Upper lobe of right lung (tissue), 1 donor: ENCODE measurements at regions not wholly inside any gene's neighbourhood (a gene's known extent, or its start where the extent isn't known, plus 50 kb on each side); places are given as distances from the start of the nearest gene placed in this dataset.

ENCODE experiments used
- ATAC-seq: fragments of 200-7000 bp; cut with Tn5 transposase; one replicate; pipeline ENCODE4 v1.9.1; 2020; ENCODE audit warnings: mild to moderate bottlenecking, moderate library complexity
- DNase-seq: peaks from one replicate; pipeline ENCODE4 v3.0.0-alpha.2; 2020
- H3K27ac ChIP-seq: fragments of 200-600 bp; one replicate; pipeline ENCODE4 v1.8.0; 2022
- H3K27me3 ChIP-seq: fragments of 200-600 bp; one replicate; pipeline ENCODE4 v1.8.0; 2022; ENCODE audit warnings: mild to moderate bottlenecking
- H3K36me3 ChIP-seq: fragments of 200-600 bp; one replicate; pipeline ENCODE4 v1.8.0; 2022
- H3K4me1 ChIP-seq: fragments of 200-600 bp; one replicate; pipeline ENCODE4 v1.8.0; 2022
- H3K4me3 ChIP-seq: fragments of 200-600 bp; one replicate; pipeline ENCODE4 v1.8.0; 2022; ENCODE audit warnings: mild to moderate bottlenecking
- H3K9me3 ChIP-seq: fragments of 200-600 bp; one replicate; pipeline ENCODE4 v1.8.0; 2022
- intact Hi-C: fragments of 100-400 bp; cut with DNase I; formaldehyde crosslinking; loops from one replicate; pipeline ENCODE4 v1.11.0; 2022
- TF ChIP-seq, protein P1 (sequence below): fragments of 200-600 bp; IDR thresholded peaks from one replicate; pipeline ENCODE4 v1.8.0; 2022; ENCODE audit warnings: antibody characterized with exemption
- donor health status: DM: no; HTN: yes; CAD: no; lungs with severe emphysema.

DNA sequence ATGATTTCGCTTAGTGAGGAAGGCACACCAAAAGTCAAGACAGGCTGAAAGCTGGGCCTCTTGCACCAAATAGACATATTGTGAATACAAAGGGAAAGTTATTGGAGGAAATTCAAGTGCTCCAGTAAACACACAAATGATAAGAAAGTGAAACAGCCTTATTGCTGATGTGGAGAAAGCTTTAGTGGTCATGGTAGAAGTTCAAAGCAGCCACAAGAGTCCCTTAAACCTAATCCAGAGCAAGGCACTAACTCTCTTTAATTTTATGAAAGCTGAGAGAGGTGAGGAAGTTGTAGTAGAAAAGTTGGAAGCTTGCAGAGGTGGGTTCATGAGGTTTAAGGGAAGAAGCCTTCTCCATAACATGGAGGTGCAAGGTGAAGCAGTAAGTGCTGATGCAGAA lies 988.3 kb downstream of the VRK1 start:
- Histone ChIP-seq H3K4me1 (no peaks in the 10 kb centered on the region), H3K36me3 (no peaks in the 10 kb centered on the region), H3K27me3 (no peaks in the 10 kb centered on the region), H3K4me3 (no peak overlapping the region), H3K27ac (no peak overlapping the region), H3K9me3 (no peaks in the 10 kb centered on the region)
- no peak for DNase-seq
- TF ChIP-seq, protein P1, sequence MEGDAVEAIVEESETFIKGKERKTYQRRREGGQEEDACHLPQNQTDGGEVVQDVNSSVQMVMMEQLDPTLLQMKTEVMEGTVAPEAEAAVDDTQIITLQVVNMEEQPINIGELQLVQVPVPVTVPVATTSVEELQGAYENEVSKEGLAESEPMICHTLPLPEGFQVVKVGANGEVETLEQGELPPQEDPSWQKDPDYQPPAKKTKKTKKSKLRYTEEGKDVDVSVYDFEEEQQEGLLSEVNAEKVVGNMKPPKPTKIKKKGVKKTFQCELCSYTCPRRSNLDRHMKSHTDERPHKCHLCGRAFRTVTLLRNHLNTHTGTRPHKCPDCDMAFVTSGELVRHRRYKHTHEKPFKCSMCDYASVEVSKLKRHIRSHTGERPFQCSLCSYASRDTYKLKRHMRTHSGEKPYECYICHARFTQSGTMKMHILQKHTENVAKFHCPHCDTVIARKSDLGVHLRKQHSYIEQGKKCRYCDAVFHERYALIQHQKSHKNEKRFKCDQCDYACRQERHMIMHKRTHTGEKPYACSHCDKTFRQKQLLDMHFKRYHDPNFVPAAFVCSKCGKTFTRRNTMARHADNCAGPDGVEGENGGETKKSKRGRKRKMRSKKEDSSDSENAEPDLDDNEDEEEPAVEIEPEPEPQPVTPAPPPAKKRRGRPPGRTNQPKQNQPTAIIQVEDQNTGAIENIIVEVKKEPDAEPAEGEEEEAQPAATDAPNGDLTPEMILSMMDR = no peak
- no peak for ATAC-seq
- intact Hi-C loops = no loop called here

DNA sequence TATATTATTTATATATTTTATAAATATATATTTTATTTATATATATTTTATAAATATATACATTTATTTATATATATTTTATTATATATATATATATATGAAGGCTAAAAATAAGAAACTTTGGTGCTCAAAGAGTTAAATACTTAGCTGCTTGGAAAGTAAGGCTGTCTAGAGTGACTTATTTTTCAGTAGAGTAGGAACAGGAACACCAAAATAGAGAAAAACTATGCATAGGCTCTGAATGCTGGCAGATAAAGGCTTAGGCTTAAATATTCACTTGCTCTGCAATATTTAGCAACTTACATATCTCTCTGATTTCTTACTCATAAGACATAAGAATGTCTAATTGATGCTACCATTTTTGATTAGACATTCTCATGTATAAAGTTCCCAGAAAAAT lies 991.2 kb downstream of the VRK1 start:
- H3K9me3 ChIP-seq = no peaks in the 10 kb centered on the region
- H3K27ac ChIP-seq = no peak overlapping the region
- H3K4me1 ChIP-seq = no peaks in the 10 kb centered on the region
- TF ChIP-seq, protein P1 = no peak
- H3K36me3 ChIP-seq = no peaks in the 10 kb centered on the region
- no peak for ATAC-seq
- intact Hi-C loops = no loop called here
- H3K4me3 ChIP-seq = no peak overlapping the region
- no peaks in the 10 kb centered on the region for H3K27me3 ChIP-seq
- DNase-seq = no peak

DNA sequence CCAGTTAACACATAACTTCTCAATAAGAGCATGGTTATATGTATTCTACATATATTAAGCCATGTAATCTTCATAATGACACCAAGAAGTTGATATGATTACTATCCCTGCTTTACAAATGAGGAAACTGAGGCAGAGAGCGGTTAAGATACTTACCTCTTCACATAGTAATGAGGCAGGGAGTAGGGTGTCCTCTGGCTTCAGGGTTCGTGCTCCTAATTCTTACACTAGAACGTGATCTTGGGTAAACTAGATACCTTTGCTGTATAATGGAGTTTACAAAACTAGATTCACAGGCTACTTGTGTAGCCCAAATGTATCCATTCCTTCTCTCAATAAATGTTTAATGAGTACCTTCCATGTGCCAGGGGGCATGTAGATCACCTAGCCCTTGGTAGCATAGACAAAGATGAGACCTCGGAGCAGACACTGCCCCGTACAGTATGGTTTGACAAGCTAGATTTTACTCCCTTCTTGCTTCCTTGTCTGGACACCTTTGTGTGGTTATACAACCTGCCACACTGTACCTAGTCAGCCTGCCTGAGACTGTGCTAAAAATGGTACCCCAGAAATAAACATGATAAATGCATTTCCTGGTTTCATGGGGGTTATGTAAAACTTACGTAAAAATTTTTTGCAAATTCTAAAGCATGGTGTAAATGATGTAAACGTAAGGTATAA lies 991.8 kb downstream of the VRK1 start:
- H3K27ac ChIP-seq = no peak overlapping the region
- no peaks in the 10 kb centered on the region for H3K27me3 ChIP-seq
- H3K36me3 ChIP-seq = no peaks in the 10 kb centered on the region
- DNase-seq (no peak), ATAC-seq (no peak)
- no peaks in the 10 kb centered on the region for H3K4me1 ChIP-seq
- H3K9me3 ChIP-seq = no peaks in the 10 kb centered on the region
- intact Hi-C loops = no loop called here
- H3K4me3 ChIP-seq = no peak overlapping the region
- TF ChIP-seq, protein P1 = no peak

DNA sequence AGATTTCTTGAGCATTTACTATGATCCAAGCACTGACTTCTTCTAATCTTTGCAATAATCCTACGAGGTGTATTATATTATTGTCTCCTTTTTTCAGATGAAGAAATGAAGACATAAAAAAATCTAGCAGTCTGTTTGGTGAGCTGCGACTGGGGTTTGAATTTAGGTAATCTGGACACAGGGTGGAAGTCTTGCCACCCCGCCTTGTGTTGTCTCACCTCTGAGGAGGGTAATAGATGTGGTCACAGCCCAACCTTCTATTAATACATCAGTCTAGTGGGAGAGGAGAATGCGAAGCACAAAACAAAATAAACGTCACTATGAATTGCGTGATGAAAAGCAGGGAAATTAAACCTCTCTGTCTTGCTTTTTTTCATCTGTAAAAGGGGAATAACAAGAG lies 993.9 kb downstream of the VRK1 start:
- intact Hi-C loops = no loop called here
- no peaks in the 10 kb centered on the region for H3K4me1 ChIP-seq
- no peaks in the 10 kb centered on the region for H3K36me3 ChIP-seq
- TF ChIP-seq, protein P1 = no peak
- H3K9me3 ChIP-seq = no peaks in the 10 kb centered on the region
- H3K27me3 ChIP-seq = no peaks in the 10 kb centered on the region
- H3K27ac ChIP-seq = no peak overlapping the region
- no peak for ATAC-seq
- DNase-seq = no peak
- H3K4me3 ChIP-seq = no peak overlapping the region

DNA sequence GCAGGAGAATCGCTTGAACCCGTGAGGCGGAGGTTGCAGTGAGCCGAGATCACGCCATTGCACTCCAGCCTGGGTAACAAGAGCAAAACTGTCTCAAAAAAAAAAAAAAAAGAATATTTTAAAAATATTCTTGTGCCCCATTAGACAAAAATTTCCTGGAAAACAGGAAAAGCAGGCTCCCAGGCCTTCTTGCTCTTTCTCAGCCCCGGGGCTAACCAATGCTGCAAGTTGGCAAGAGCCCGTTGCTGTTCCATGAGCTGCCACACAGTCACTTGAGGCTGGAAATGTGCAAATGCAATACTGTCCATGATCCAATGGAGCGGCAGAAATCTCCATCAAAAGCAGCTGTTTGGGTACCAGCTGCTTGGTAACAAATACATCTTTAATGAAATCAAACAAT lies 994.7 kb downstream of the VRK1 start:
- TF ChIP-seq, protein P1 = no peak
- ATAC-seq = no peak
- H3K27me3 ChIP-seq = no peaks in the 10 kb centered on the region
- no peak overlapping the region for H3K4me3 ChIP-seq
- no peak overlapping the region for H3K27ac ChIP-seq
- DNase-seq = no peak
- intact Hi-C loops = no loop called here
- H3K36me3 ChIP-seq = no peaks in the 10 kb centered on the region
- no peaks in the 10 kb centered on the region for H3K4me1 ChIP-seq
- no peaks in the 10 kb centered on the region for H3K9me3 ChIP-seq

DNA sequence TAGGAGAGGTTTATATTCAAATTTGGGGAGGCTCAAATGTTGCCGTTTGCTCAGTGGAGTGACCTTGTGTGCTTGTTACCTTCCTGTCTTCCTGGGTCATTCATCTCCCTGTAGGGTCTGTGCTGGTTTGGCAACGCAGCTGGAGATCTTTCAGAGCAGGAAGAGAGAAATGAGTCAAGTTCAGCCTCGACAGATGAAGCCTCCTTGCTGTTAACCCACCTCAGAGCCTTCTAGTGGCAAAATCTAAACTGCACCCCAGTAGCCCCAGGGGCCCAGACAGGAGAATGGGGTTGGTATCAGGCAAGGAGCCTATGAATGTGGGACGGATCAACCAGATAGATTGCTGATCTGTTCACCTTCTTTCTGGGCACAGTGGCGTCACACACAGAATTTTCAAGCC lies 999.3 kb downstream of the VRK1 start:
- ATAC-seq = no peak
- TF ChIP-seq, protein P1 = no peak
- Histone ChIP-seq H3K9me3 (no peaks in the 10 kb centered on the region), H3K27ac (no peak overlapping the region), H3K27me3 (no peaks in the 10 kb centered on the region), H3K4me1 (no peaks in the 10 kb centered on the region), H3K36me3 (no peaks in the 10 kb centered on the region), H3K4me3 (no peak overlapping the region)
- intact Hi-C loops = no loop called here
- DNase-seq = no peak
